ENCODE measurements at regions not wholly inside any gene's neighbourhood (a gene's known extent, or its start where the extent isn't known, plus 50 kb on each side); places are given as distances from the start of the nearest gene placed in this dataset.

DNA sequence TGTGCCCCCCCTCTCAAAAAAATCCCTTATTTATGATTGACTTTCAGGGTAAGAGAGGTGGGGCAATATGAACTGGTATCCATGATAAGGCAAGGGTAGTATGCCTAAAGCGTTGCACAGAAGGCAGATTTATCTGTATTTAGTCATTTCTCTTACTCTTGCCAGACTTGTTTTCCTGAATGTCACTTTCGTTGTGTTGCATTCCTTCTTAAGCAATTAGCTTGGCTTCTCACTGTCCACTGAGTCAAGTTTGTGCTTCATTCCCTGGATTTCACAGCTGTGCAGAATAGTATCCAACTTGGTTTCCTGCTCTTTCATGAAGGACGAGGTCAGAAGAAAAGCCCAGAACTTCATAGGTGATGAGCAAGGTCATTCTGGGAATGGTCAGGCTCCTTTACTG lies 301.5 kb upstream of the ACTBL2 start:
- Histone ChIP-seq H3K4me1 (ENCODE audit: insufficient read depth) (peaks cover 1% of the 10 kb centered on the region), H3K9me3 (no peaks in the 10 kb centered on the region), H3K4me3 (no peak overlapping the region), H3K36me3 (no peaks in the 10 kb centered on the region), H3K27ac (no peak overlapping the region), H3K27me3 (no peaks in the 10 kb centered on the region)
- no peak for TF ChIP-seq POLR2A (IDR thresholded peaks at IDR 0.05)
- no peak for TF ChIP-seq EP300 (IDR thresholded peaks at IDR 0.05)
- TF ChIP-seq, protein P1, sequence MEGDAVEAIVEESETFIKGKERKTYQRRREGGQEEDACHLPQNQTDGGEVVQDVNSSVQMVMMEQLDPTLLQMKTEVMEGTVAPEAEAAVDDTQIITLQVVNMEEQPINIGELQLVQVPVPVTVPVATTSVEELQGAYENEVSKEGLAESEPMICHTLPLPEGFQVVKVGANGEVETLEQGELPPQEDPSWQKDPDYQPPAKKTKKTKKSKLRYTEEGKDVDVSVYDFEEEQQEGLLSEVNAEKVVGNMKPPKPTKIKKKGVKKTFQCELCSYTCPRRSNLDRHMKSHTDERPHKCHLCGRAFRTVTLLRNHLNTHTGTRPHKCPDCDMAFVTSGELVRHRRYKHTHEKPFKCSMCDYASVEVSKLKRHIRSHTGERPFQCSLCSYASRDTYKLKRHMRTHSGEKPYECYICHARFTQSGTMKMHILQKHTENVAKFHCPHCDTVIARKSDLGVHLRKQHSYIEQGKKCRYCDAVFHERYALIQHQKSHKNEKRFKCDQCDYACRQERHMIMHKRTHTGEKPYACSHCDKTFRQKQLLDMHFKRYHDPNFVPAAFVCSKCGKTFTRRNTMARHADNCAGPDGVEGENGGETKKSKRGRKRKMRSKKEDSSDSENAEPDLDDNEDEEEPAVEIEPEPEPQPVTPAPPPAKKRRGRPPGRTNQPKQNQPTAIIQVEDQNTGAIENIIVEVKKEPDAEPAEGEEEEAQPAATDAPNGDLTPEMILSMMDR (IDR thresholded peaks at IDR 0.05) = no peak
- no peak for DNase-seq
- intact Hi-C loops (cut with DNase I) = loop anchor here in 1 of 4 donors (5.0 kb wide), 1 partner anchor 678 kb away; the partner anchor contains the start of gene PLK2
- 54 to 73% (median 65%) methylated on average over 3 of the region's 3 CpGs for WGBS, 3 donors

DNA sequence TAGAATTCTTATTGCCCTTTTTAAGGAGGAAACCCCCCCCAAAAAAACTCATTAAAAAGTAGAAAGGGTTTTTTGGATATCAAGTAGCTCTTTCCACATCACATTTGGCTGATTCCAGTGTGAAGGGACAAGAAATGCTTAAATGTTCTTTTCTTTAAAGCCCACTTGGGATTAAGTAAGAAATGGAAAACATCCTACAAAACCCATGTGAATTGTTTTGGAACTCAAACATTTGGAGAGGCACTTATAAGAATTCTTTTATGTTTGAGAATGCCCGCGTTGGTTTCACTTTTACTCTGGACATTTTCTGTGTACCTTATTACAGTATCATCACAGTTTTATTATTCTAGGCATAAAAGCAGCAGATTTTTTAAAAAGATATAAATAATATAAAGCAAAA lies 301.1 kb upstream of the ACTBL2 start:
- H3K27me3 ChIP-seq = no peaks in the 10 kb centered on the region
- WGBS, 3 donors = 27 to 55% (median 50%) methylated on average over 2 of the region's 2 CpGs
- H3K4me1 ChIP-seq (ENCODE audit: insufficient read depth) = peaks cover 1% of the 10 kb centered on the region
- no peaks in the 10 kb centered on the region for H3K9me3 ChIP-seq
- no peak for DNase-seq
- no peaks in the 10 kb centered on the region for H3K36me3 ChIP-seq
- intact Hi-C loops (cut with DNase I) = loop anchor here in 2 of 4 donors (2.0 to 5.0 kb wide), 2 partner anchors 677 to 679 kb away; partner anchors contain the start of gene PLK2 (in 2 of the 2)
- H3K4me3 ChIP-seq = no peak overlapping the region
- H3K27ac ChIP-seq = no peak overlapping the region
- TF ChIP-seq EP300 (IDR thresholded peaks at IDR 0.05) (no peak), POLR2A (IDR thresholded peaks at IDR 0.05) (no peak)
- TF ChIP-seq, protein P1 (IDR thresholded peaks at IDR 0.05) = no peak

DNA sequence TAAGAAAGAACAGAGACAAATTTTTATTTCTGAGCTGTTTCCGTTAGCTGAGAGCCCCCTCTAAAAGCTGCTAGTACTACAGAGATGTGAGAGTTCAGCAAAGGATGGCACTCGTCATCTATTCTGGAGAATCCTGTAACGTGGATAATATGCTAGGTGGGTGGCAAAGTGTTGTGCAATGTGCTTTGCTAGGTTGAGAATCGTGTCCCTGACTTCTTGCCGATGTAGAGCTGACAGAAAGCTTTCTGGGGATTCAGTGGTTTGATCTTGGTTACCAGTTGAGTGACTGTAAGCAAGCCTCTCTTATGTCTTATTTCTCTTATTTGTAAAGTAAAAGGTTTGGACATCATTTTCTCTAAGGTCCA lies 298.3 kb upstream of the ACTBL2 start:
- no peak for DNase-seq
- Histone ChIP-seq H3K9me3 (no peaks in the 10 kb centered on the region), H3K27ac (no peak overlapping the region), H3K4me1 (ENCODE audit: insufficient read depth) (peaks cover 3% of the 10 kb centered on the region), H3K36me3 (no peaks in the 10 kb centered on the region), H3K27me3 (no peaks in the 10 kb centered on the region), H3K4me3 (no peak overlapping the region)
- 90 to 94% (median 92%) methylated on average over 5 of the region's 5 CpGs for WGBS, 3 donors
- TF ChIP-seq, protein P1 (IDR thresholded peaks at IDR 0.05) = no peak
- intact Hi-C loops (cut with DNase I) = loop anchor here in 1 of 4 donors (5.0 kb wide), 1 partner anchor 681 kb away; the partner anchor contains the start of gene PLK2

DNA sequence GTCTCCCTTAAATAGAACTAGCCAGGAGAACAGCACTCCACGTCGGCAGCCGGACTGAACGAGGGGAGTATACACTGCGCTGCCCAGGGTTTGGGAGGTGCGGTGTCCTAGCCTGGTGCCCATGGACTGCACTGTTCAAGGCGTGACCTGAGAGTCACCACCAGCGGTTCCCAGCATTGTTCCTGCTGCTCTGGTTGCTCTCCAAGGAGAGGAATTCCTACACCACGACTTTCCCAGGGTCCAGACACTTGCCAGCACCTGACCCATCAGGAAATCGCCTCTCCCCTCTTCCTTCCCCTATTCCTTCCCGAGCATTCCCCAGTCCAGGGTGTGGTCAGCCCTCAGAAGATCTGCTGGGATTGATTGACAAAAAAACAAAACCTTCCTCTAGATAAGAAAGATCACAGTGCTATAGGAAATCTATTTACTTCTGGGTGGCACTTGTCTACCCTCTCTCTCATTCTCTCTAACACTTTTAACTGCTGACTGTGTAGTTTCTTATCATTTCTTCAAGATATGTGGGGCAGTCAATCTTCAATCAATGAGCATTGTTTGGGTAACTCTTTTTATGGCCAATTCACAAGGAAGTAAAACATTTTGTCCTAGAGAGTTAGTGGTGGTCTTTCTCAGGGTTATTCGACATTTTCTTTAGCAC lies 297.8 kb upstream of the ACTBL2 start:
- no peak for DNase-seq
- WGBS, 3 donors = 68 to 75% (median 70%) methylated on average over 12 of the region's 12 CpGs
- no peak overlapping the region for H3K27ac ChIP-seq
- no peaks in the 10 kb centered on the region for H3K9me3 ChIP-seq
- intact Hi-C loops (cut with DNase I) = loop anchor here in 1 of 4 donors (5.0 kb wide), 1 partner anchor 682 kb away; the partner anchor contains the start of gene PLK2
- H3K36me3 ChIP-seq = no peaks in the 10 kb centered on the region
- H3K27me3 ChIP-seq = no peaks in the 10 kb centered on the region
- no peak for TF ChIP-seq POLR2A (IDR thresholded peaks at IDR 0.05)
- TF ChIP-seq, protein P1 (IDR thresholded peaks at IDR 0.05) = no peak
- TF ChIP-seq EP300 (IDR thresholded peaks at IDR 0.05) = no peak
- H3K4me3 ChIP-seq = no peak overlapping the region
- peaks cover 3% of the 10 kb centered on the region for H3K4me1 ChIP-seq (ENCODE audit: insufficient read depth)

Data from ovary (tissue), 7 donors.